CD8-positive, alpha-beta memory T cell (primary cell): ENCODE measurements at regions not wholly inside any gene's neighbourhood (a gene's known extent, or its start where the extent isn't known, plus 50 kb on each side); places are given as distances from the start of the nearest gene placed in this dataset.
"Not testable (repeated sequence)": the region's sequence is repeated elsewhere in the genome, so short reads cannot be mapped to it uniquely, and the experiment has no call there.

ENCODE experiments used
- CTCF ChIA-PET: fragments of 350-600 bp; sonication (Branson Sonifier 250); formaldehyde crosslinking; loops from one replicate; lab custom pipeline; 2021; ENCODE audit warnings: antibody characterized with exemption; lab: Charles Lee
- POLR2A ChIA-PET: fragments of 350-600 bp; sonication (Branson Sonifier 250); formaldehyde crosslinking; loops from one replicate; lab custom pipeline; 2021; ENCODE audit warnings: antibody characterized with exemption; lab: Charles Lee
- DNase-seq, 5 donors: peaks; one replicate each; pipeline versions ENCODE4 v3.0.0 to v3.0.0-alpha.2; 2020 to 2022; ENCODE audit warnings: mixed read lengths in 1 of 5
- H3K27ac ChIP-seq: one replicate; pipeline ENCODE4 v1.7.0; 2013; ENCODE audit warnings: low read depth, mild to moderate bottlenecking, low read length, moderate library complexity
- H3K27me3 ChIP-seq: 2 replicates; pipeline ENCODE4 v1.7.0; 2013; ENCODE audit warnings: low read length, mild to moderate bottlenecking; ENCODE audit not compliant: insufficient read depth, poor library complexity, severe bottlenecking
- H3K36me3 ChIP-seq: 2 replicates; pipeline ENCODE4 v1.7.0; 2013; ENCODE audit warnings: mild to moderate bottlenecking, low read length, moderate library complexity; ENCODE audit not compliant: insufficient read depth
- H3K4me1 ChIP-seq: 2 replicates; pipeline ENCODE4 v1.7.0; 2013; ENCODE audit warnings: mild to moderate bottlenecking, low read length, moderate library complexity; ENCODE audit not compliant: insufficient read depth
- H3K4me3 ChIP-seq: 2 replicates; pipeline ENCODE4 v1.7.0; 2013; ENCODE audit warnings: mild to moderate bottlenecking, low read length
- H3K9me3 ChIP-seq: 2 replicates; pipeline ENCODE4 v1.7.0; 2013; ENCODE audit warnings: mild to moderate bottlenecking, low read length
- H3K27ac Mint-ChIP-seq, 8 donors: one replicate each; pipeline ENCODE4 v1.8.0; 2020 to 2021; ENCODE audit warnings: mixed read lengths in 8 of 8, mild to moderate bottlenecking in 6 of 8, inconsistent platforms in 3 of 8, moderate library complexity in 3 of 8
- H3K27me3 Mint-ChIP-seq, 2 donors: one replicate each; pipeline ENCODE4 v1.8.0; 2020 to 2021; ENCODE audit warnings: mixed read lengths in 2 of 2, mild to moderate bottlenecking in 1 of 2, moderate library complexity in 1 of 2
- H3K36me3 Mint-ChIP-seq, 3 donors: one replicate each; pipeline ENCODE4 v1.8.0; 2020 to 2021; ENCODE audit warnings: mixed read lengths in 3 of 3, inconsistent platforms in 1 of 3, mild to moderate bottlenecking in 1 of 3
- H3K4me1 Mint-ChIP-seq, 3 donors: one replicate each; pipeline ENCODE4 v1.8.0; 2020 to 2021; ENCODE audit warnings: mixed read lengths in 3 of 3, inconsistent platforms in 1 of 3, mild to moderate bottlenecking in 1 of 3
- H3K4me3 Mint-ChIP-seq, 7 donors: one replicate each; pipeline ENCODE4 v1.8.0; 2020 to 2021; ENCODE audit warnings: mixed read lengths in 7 of 7, mild to moderate bottlenecking in 6 of 7, moderate library complexity in 4 of 7, inconsistent platforms in 2 of 7
- H3K9me3 Mint-ChIP-seq, 5 donors: one replicate each; pipeline ENCODE4 v1.8.0; 2020 to 2022; ENCODE audit warnings: mixed read lengths in 5 of 5, mild to moderate bottlenecking in 3 of 5, moderate library complexity in 2 of 5, inconsistent platforms in 1 of 5

GRCh38 chr14:49073292-49073691 lies 512.9 kb downstream of the RPS29 start:
- H3K9me3 Mint-ChIP-seq: peaks cover 2 to 18% (median 3%) of the 10 kb centered on the region in 5 donors
- CTCF ChIA-PET, H3K4me1 Mint-ChIP-seq: not testable (repeated sequence)

DNA sequence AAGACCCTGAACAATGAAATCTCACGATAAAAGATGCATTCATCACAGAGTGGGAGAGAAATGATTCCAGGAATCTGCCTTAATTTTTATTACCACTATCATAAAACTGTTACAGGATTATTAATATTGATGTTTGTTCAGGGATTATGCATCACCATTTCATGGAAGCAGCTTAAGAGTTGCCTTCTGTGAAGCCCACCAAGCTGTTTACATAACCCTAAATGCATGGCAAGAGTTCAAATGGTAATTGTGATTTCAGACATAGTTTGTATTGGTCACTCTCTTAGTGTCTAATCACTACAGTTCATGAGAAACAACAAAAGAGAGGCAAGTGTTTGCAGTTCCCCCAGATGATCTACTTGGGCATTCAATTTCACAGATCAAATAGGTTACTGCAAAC lies 527.7 kb downstream of the RPS29 start:
- no peaks in the 10 kb centered on the region for H3K36me3 Mint-ChIP-seq
- Histone ChIP-seq H3K4me3 (no peak overlapping the region), H3K27me3 (no peaks in the 10 kb centered on the region), H3K36me3 (no peaks in the 10 kb centered on the region), H3K9me3 (no peaks in the 10 kb centered on the region), H3K27ac (no peak overlapping the region), H3K4me1 (no peaks in the 10 kb centered on the region)
- ChIA-PET POLR2A (no interaction called here), CTCF (interaction anchor here (0.9 kb wide), 1 partner anchor 9 kb away, joined by 4 read pairs; no protein-coding TSS in a partner anchor)
- H3K4me1 Mint-ChIP-seq: no peaks in the 10 kb centered on the region
- peaks cover 0 to 10% (median 2%) of the 10 kb centered on the region in 5 donors for H3K9me3 Mint-ChIP-seq
- no peak for DNase-seq
- no peak overlapping the region for H3K27ac Mint-ChIP-seq
- no peak overlapping the region for H3K4me3 Mint-ChIP-seq
- no peaks in the 10 kb centered on the region for H3K27me3 Mint-ChIP-seq

More at GRCh38 chr14:49073292-49073691, 512.9 kb downstream of the RPS29 start:
- H3K4me3 ChIP-seq, H3K4me3 Mint-ChIP-seq, H3K36me3 Mint-ChIP-seq, DNase-seq, H3K27me3 Mint-ChIP-seq, H3K27ac Mint-ChIP-seq, H3K27me3 ChIP-seq, H3K27ac ChIP-seq, H3K9me3 ChIP-seq, H3K4me1 ChIP-seq, POLR2A ChIA-PET, H3K36me3 ChIP-seq: not testable (repeated sequence)

- Mint-ChIP-seq H3K36me3 (no peaks in the 10 kb centered on the region), H3K9me3 (peaks cover 0 to 7% (median 1%) of the 10 kb centered on the region in 5 donors)
Observed at GRCh38 chr14:49057838-49058510, 528.2 kb downstream of the RPS29 start.

DNA sequence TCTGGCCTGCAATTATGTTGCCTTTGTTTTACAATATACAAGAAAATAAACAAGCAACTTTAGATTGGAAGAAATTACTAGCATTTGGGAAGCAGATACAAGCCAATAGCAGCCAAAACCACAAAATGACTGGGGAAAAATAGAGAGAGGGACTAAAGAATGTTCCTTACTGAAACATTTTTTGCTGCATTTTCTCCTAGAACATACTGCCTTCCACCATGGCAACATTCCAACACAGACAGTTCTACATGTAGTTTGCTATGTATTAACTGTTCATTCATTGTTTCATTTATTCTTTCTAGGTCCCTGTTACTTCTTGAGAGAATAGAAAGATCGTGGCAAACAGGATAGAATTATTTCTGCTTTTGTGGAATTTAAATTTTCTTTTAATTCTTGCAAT lies 530.2 kb downstream of the RPS29 start:
- H3K4me3 Mint-ChIP-seq: no peak overlapping the region
- peaks cover 0 to 7% (median 0%) of the 10 kb centered on the region in 5 donors for H3K9me3 Mint-ChIP-seq

More at GRCh38 chr14:49057838-49058510, 528.2 kb downstream of the RPS29 start:
- CTCF ChIA-PET: interaction anchor here (0.9 kb wide), 1 partner anchor 8 kb away, joined by 4 read pairs; no protein-coding TSS in a partner anchor
- Mint-ChIP-seq H3K27ac (no peak overlapping the region), H3K27me3 (no peaks in the 10 kb centered on the region), H3K4me3 (no peak overlapping the region), H3K4me1 (no peaks in the 10 kb centered on the region)
- Histone ChIP-seq H3K36me3 (no peaks in the 10 kb centered on the region), H3K4me1 (no peaks in the 10 kb centered on the region), H3K4me3 (no peak overlapping the region), H3K27ac (no peak overlapping the region), H3K27me3 (no peaks in the 10 kb centered on the region), H3K9me3 (no peaks in the 10 kb centered on the region)
- POLR2A ChIA-PET: no interaction called here
- no peak for DNase-seq

GRCh38 chr14:49052521-49052920 lies 533.7 kb downstream of the RPS29 start:
- Mint-ChIP-seq H3K27ac (no peak overlapping the region), H3K4me1 (no peaks in the 10 kb centered on the region), H3K9me3 (peaks cover 0 to 13% (median 0%) of the 10 kb centered on the region in 5 donors), H3K36me3 (no peaks in the 10 kb centered on the region), H3K4me3 (no peak overlapping the region), H3K27me3 (no peaks in the 10 kb centered on the region)
- H3K9me3 ChIP-seq: no peaks in the 10 kb centered on the region
- no peak for DNase-seq
- H3K4me3 ChIP-seq: no peak overlapping the region
- ChIA-PET CTCF (no interaction called here), POLR2A (no interaction called here)
- no peaks in the 10 kb centered on the region for H3K36me3 ChIP-seq
- H3K27ac ChIP-seq: no peak overlapping the region
- H3K4me1 ChIP-seq: no peaks in the 10 kb centered on the region
- no peaks in the 10 kb centered on the region for H3K27me3 ChIP-seq

More for the DNA sequence above, 530.2 kb downstream of the RPS29 start:
- Mint-ChIP-seq H3K36me3 (no peaks in the 10 kb centered on the region), H3K4me1 (no peaks in the 10 kb centered on the region), H3K27me3 (no peaks in the 10 kb centered on the region), H3K27ac (no peak overlapping the region)
- no peak for DNase-seq
- H3K27ac ChIP-seq: no peak overlapping the region
- ChIA-PET CTCF (no interaction called here), POLR2A (no interaction called here)
- no peaks in the 10 kb centered on the region for H3K27me3 ChIP-seq
- H3K36me3 ChIP-seq: no peaks in the 10 kb centered on the region
- no peak overlapping the region for H3K4me3 ChIP-seq
- H3K9me3 ChIP-seq: no peaks in the 10 kb centered on the region
- H3K4me1 ChIP-seq: no peaks in the 10 kb centered on the region

GRCh38 chr14:49051328-49052060 lies 534.7 kb downstream of the RPS29 start:
- no peak overlapping the region for H3K27ac ChIP-seq
- ChIA-PET CTCF (no interaction called here), POLR2A (no interaction called here)
- Mint-ChIP-seq H3K36me3 (no peaks in the 10 kb centered on the region), H3K27me3 (no peaks in the 10 kb centered on the region), H3K27ac (no peak overlapping the region), H3K4me3 (no peak overlapping the region), H3K9me3 (peaks cover 0 to 13% (median 0%) of the 10 kb centered on the region in 5 donors), H3K4me1 (no peaks in the 10 kb centered on the region)
- H3K27me3 ChIP-seq: no peaks in the 10 kb centered on the region
- no peak for DNase-seq
- no peaks in the 10 kb centered on the region for H3K9me3 ChIP-seq
- no peak overlapping the region for H3K4me3 ChIP-seq
- H3K4me1 ChIP-seq: no peaks in the 10 kb centered on the region
- no peaks in the 10 kb centered on the region for H3K36me3 ChIP-seq

DNA sequence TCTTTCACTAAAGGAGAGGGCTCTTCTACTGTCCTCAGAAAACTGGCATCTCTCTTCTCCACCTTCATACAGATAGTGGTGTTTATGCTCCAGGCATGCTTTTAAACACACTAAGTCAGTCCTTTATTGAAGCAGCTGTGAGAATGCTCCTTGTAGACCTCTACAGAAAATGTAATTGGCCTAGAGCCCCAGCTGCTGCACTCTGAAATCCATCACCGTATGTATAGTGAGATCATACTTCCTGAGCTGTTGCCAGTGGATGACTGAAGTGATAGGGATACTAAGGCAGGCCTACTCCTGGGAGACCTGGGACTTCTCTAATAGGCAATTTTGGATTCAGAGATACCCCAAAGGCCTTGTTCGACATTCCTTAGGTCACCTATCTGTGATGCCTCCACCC lies 535.4 kb downstream of the RPS29 start:
- Mint-ChIP-seq H3K4me3 (no peak overlapping the region), H3K4me1 (no peaks in the 10 kb centered on the region), H3K27ac (no peak overlapping the region), H3K9me3 (peaks cover 0 to 13% (median 0%) of the 10 kb centered on the region in 5 donors), H3K27me3 (no peaks in the 10 kb centered on the region), H3K36me3 (no peaks in the 10 kb centered on the region)
- ChIA-PET POLR2A (no interaction called here), CTCF (no interaction called here)
- Histone ChIP-seq H3K27me3 (no peaks in the 10 kb centered on the region), H3K27ac (no peak overlapping the region), H3K9me3 (no peaks in the 10 kb centered on the region), H3K4me3 (no peak overlapping the region), H3K4me1 (no peaks in the 10 kb centered on the region), H3K36me3 (no peaks in the 10 kb centered on the region)
- DNase-seq: no peak

DNA sequence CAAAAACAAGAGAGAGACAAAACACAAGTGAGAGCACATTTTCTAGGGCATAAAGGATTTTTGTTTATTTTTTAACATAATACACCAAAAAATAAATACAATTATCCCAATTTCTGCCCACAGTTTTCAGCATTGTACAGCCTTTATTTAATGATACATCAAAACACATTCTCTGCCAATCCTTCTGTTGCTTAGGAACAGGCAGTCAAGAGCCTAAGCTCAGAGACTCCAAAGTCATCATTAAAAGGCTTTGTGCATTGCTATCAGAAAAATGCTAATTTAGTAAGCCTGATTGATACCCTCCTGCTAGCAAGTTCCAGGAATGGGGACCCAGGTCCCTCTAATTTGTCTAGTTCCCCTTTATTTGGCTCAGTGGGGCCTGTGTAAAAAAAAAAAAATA lies 536.5 kb downstream of the RPS29 start:
- H3K9me3 Mint-ChIP-seq: peaks cover 0 to 13% (median 0%) of the 10 kb centered on the region in 5 donors
- Histone ChIP-seq H3K9me3 (no peaks in the 10 kb centered on the region), H3K4me3 (no peak overlapping the region), H3K4me1 (no peaks in the 10 kb centered on the region), H3K27me3 (no peaks in the 10 kb centered on the region), H3K36me3 (no peaks in the 10 kb centered on the region), H3K27ac (no peak overlapping the region)
- CTCF ChIA-PET: interaction anchor here (1.2 kb wide), 1 partner anchor 9 kb away, joined by 4 read pairs; no protein-coding TSS in a partner anchor
- no peak for DNase-seq
- no peaks in the 10 kb centered on the region for H3K36me3 Mint-ChIP-seq
- H3K27me3 Mint-ChIP-seq: no peaks in the 10 kb centered on the region
- POLR2A ChIA-PET: no interaction called here
- no peak overlapping the region for H3K4me3 Mint-ChIP-seq
- no peaks in the 10 kb centered on the region for H3K4me1 Mint-ChIP-seq
- no peak overlapping the region for H3K27ac Mint-ChIP-seq
